Neural progenitor cell (in vitro differentiated cells): ENCODE measurements at regions not wholly inside any gene's neighbourhood (a gene's known extent, or its start where the extent isn't known, plus 50 kb on each side); places are given as distances from the start of the nearest gene placed in this dataset.

ENCODE experiments used
- DNase-seq: peaks from one replicate; pipeline ENCODE4 v3.0.0-alpha.2; 2016; ENCODE audit warnings: low spot score
- H2AFZ ChIP-seq: fragments of 200-600 bp; sonication (generic); replicated peaks from 2 replicates; pipeline ENCODE4 v1.6.1; 2016; ENCODE audit warnings: antibody characterized with exemption
- H3F3A ChIP-seq: fragments of 200-600 bp; sonication (generic); 2 replicates; pipeline ENCODE4 v1.6.1; 2016; ENCODE audit warnings: antibody characterized with exemption, low read depth
- H3K27ac ChIP-seq: fragments of 200-600 bp; sonication (generic); 2 replicates; pipeline ENCODE4 v1.5.1; 2016; ENCODE audit warnings: mild to moderate bottlenecking
- H3K27me3 ChIP-seq: fragments of 200-600 bp; sonication (generic); 2 replicates; pipeline ENCODE4 v1.6.1; 2016; ENCODE audit warnings: mild to moderate bottlenecking, moderate library complexity
- H3K36me3 ChIP-seq: fragments of 200-600 bp; sonication (generic); 2 replicates; pipeline ENCODE4 v1.5.1; 2016
- H3K4me1 ChIP-seq: fragments of 200-600 bp; sonication (generic); 2 replicates; pipeline ENCODE4 v1.6.1; 2016; ENCODE audit warnings: mixed run types
- H3K4me2 ChIP-seq: fragments of 200-600 bp; sonication (generic); 2 replicates; pipeline ENCODE4 v1.6.1; 2016
- H3K4me3 ChIP-seq: fragments of 200-600 bp; sonication (generic); 2 replicates; pipeline ENCODE4 v1.5.1; 2016
- H3K79me2 ChIP-seq: fragments of 200-600 bp; sonication (generic); 2 replicates; pipeline ENCODE4 v1.6.1; 2016; ENCODE audit warnings: low read depth
- H3K9ac ChIP-seq: fragments of 200-600 bp; sonication (generic); 2 replicates; pipeline ENCODE4 v1.6.1; 2016
- H3K9me3 ChIP-seq: fragments of 200-600 bp; sonication (generic); 2 replicates; pipeline ENCODE4 v1.5.1; 2016; ENCODE audit warnings: low read depth
- H4K20me1 ChIP-seq: fragments of 200-600 bp; sonication (generic); 2 replicates; pipeline ENCODE4 v1.6.1; 2016; ENCODE audit warnings: low read depth
- H3K27ac Mint-ChIP-seq: 3 replicates; pipeline ENCODE4 v1.8.0; 2021; ENCODE audit warnings: mixed read lengths
- H3K27me3 Mint-ChIP-seq: 2 replicates; pipeline ENCODE4 v1.8.0; 2022; ENCODE audit warnings: low read depth, mild to moderate bottlenecking, inconsistent platforms, moderate library complexity, mixed read lengths; ENCODE audit not compliant: insufficient read depth
- H3K36me3 Mint-ChIP-seq: 3 replicates; pipeline ENCODE4 v1.8.0; 2021; ENCODE audit warnings: mixed read lengths
- H3K4me1 Mint-ChIP-seq: 3 replicates; pipeline ENCODE4 v1.8.0; 2021; ENCODE audit warnings: mixed read lengths
- H3K4me3 Mint-ChIP-seq: 3 replicates; pipeline ENCODE4 v1.8.0; 2021; ENCODE audit warnings: mild to moderate bottlenecking, moderate library complexity, mixed read lengths
- H3K9me3 Mint-ChIP-seq: 3 replicates; pipeline ENCODE4 v1.8.0; 2020; ENCODE audit warnings: mixed read lengths
- CTCF ChIP-seq: fragments of 200-600 bp; sonication (generic); IDR thresholded peaks from 2 replicates; pipeline ENCODE4 v1.5.1; 2017; ENCODE audit warnings: antibody characterized with exemption, mild to moderate bottlenecking
- EZH2 ChIP-seq: fragments of 200-600 bp; sonication (generic); IDR thresholded peaks from 2 replicates; pipeline ENCODE4 v1.6.1; 2017; ENCODE audit warnings: antibody characterized with exemption, mild to moderate bottlenecking, moderate library complexity
- EZH2phosphoT487 ChIP-seq: fragments of 200-600 bp; sonication (generic); IDR thresholded peaks from 2 replicates; pipeline ENCODE4 v1.6.1; 2017; ENCODE audit warnings: antibody characterized with exemption

DNA sequence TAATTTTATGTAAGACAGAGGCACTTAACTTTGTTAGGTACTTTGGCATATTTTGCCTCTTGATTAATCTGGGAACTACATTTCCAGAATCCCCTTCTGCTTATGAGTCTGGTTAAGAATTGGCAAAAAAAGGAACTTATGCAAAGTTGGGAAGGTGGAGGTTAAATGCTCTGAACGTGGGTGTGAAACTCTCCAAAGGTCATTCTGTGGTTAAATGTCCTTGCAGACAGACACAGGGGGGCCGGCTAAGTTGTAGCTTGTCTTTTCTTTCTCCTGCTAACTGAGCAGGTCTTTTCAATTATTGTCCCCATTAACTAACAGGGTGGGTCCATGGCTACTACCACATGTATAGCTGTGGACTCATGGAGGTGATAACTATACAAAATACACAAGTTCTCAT, 248.6 kb upstream of the NOVA1 start:
- H3K36me3 ChIP-seq = no peaks in the 10 kb centered on the region
- H3K4me2 ChIP-seq = no peak overlapping the region
- no peak overlapping the region for H3K27ac ChIP-seq
- no peak for TF ChIP-seq EZH2
- H3K36me3 Mint-ChIP-seq = no peaks in the 10 kb centered on the region
- peaks cover 2% of the 10 kb centered on the region for H3K27me3 Mint-ChIP-seq
- no peaks in the 10 kb centered on the region for H3K4me1 ChIP-seq
- no peaks in the 10 kb centered on the region for H3K9me3 ChIP-seq
- no peak for DNase-seq
- peaks cover 2% of the 10 kb centered on the region for H3K9me3 Mint-ChIP-seq
- no peak overlapping the region for H3K27ac Mint-ChIP-seq
- H3K79me2 ChIP-seq = no peaks in the 10 kb centered on the region
- H3F3A ChIP-seq = no peaks in the 10 kb centered on the region
- no peak overlapping the region for H3K9ac ChIP-seq
- no peak overlapping the region for H3K4me3 Mint-ChIP-seq
- H3K27me3 ChIP-seq = no peaks in the 10 kb centered on the region
- H3K4me1 Mint-ChIP-seq = peaks cover 13% of the 10 kb centered on the region
- no peak overlapping the region for H3K4me3 ChIP-seq
- no peak overlapping the region for H2AFZ ChIP-seq
- no peaks in the 10 kb centered on the region for H4K20me1 ChIP-seq

DNA sequence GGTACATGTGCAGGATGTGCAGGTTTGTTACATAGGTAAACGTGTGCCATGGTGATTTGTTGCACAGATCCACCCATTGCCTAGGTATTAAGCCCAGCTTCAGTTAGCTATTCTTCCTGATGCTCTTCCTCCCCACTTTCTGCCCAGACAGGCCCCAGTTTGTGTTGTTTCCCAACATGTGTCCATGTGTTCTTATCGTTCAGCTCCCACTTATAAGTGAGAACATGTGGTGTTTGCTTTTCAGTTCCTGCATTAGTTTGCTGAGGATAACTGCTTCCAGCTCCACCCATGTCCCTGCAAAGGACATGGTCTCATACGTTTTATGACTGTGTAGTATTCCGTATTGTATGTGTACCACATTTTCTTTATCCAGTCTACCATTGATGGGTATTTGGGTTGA, 251.7 kb upstream of the NOVA1 start:
- no peak overlapping the region for H3K4me3 Mint-ChIP-seq
- peaks cover 2% of the 10 kb centered on the region for H3K27me3 Mint-ChIP-seq
- peaks cover 6% of the 10 kb centered on the region for H3K4me1 Mint-ChIP-seq
- Histone ChIP-seq H3K9ac (no peak overlapping the region), H3F3A (no peaks in the 10 kb centered on the region), H3K4me3 (no peak overlapping the region), H4K20me1 (no peaks in the 10 kb centered on the region), H3K9me3 (no peaks in the 10 kb centered on the region), H2AFZ (no peak overlapping the region), H3K79me2 (no peaks in the 10 kb centered on the region), H3K36me3 (no peaks in the 10 kb centered on the region), H3K27me3 (no peaks in the 10 kb centered on the region), H3K27ac (no peak overlapping the region), H3K4me2 (no peak overlapping the region), H3K4me1 (no peaks in the 10 kb centered on the region)
- no peak for DNase-seq
- TF ChIP-seq CTCF (no peak), EZH2phosphoT487 (no peak), EZH2 (no peak)
- H3K9me3 Mint-ChIP-seq = peaks cover 2% of the 10 kb centered on the region
- no peaks in the 10 kb centered on the region for H3K36me3 Mint-ChIP-seq
- H3K27ac Mint-ChIP-seq = no peak overlapping the region

GRCh38 chr14:26851793-26852192, 254.0 kb upstream of the NOVA1 start:
- Histone ChIP-seq H3K4me3 (no peak overlapping the region), H4K20me1 (no peaks in the 10 kb centered on the region), H3K79me2 (no peaks in the 10 kb centered on the region), H3K36me3 (no peaks in the 10 kb centered on the region), H3K27me3 (no peaks in the 10 kb centered on the region), H3K4me1 (no peaks in the 10 kb centered on the region), H2AFZ (no peak overlapping the region), H3K4me2 (no peak overlapping the region), H3K27ac (no peak overlapping the region), H3K9me3 (no peaks in the 10 kb centered on the region), H3K9ac (no peak overlapping the region), H3F3A (no peaks in the 10 kb centered on the region)
- Mint-ChIP-seq H3K27ac (no peak overlapping the region), H3K27me3 (peaks cover 2% of the 10 kb centered on the region), H3K9me3 (peaks cover 2% of the 10 kb centered on the region), H3K36me3 (no peaks in the 10 kb centered on the region), H3K4me1 (no peaks in the 10 kb centered on the region), H3K4me3 (no peak overlapping the region)
- DNase-seq = no peak
- TF ChIP-seq EZH2 (no peak), EZH2phosphoT487 (no peak), CTCF (no peak)

DNA sequence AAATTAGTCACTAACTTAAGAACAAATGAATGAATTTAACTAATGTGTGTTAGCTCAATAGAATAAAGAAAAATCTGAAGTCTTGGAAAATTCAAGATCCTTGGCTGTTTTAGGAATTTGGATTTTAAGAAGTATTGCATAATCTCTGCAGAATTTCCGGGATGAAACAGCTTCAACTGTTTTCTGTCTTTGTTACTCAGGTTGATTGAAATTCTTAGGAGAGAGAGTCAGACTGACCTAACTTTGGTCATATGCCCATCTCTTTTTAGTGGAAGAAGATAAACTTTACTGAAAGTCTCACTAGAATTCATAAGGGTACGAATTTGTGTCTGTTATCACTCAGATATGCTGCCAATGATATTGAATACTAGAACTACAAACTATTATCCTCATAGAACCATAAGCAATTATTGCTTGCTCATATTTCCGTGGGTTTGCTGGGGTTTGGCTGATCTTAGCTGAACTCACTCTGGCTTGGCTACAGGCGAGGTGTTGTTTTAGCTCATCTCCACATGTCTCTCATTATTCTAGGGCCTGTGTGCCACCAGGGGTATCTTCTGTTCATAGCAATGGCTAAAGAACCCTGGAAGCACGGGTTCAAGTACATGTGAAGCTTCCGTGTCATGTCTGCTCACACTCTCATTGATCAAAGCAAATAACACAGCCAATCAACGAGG, 257.4 kb upstream of the NOVA1 start:
- DNase-seq = no peak
- Histone ChIP-seq H2AFZ (no peak overlapping the region), H3K27ac (no peak overlapping the region), H3K79me2 (no peaks in the 10 kb centered on the region), H3K9me3 (no peaks in the 10 kb centered on the region), H3K27me3 (no peaks in the 10 kb centered on the region), H3K9ac (no peak overlapping the region), H3K4me3 (no peak overlapping the region), H4K20me1 (no peaks in the 10 kb centered on the region), H3K4me1 (no peaks in the 10 kb centered on the region), H3K4me2 (no peak overlapping the region), H3F3A (no peaks in the 10 kb centered on the region), H3K36me3 (no peaks in the 10 kb centered on the region)
- Mint-ChIP-seq H3K4me1 (no peaks in the 10 kb centered on the region), H3K9me3 (peaks cover 2% of the 10 kb centered on the region), H3K27me3 (no peaks in the 10 kb centered on the region), H3K36me3 (no peaks in the 10 kb centered on the region), H3K4me3 (no peak overlapping the region), H3K27ac (no peak overlapping the region)
- no peak for TF ChIP-seq EZH2phosphoT487
- no peak for TF ChIP-seq CTCF
- no peak for TF ChIP-seq EZH2
